A673 (cell line): ENCODE measurements at regions not wholly inside any gene's neighbourhood (a gene's known extent, or its start where the extent isn't known, plus 50 kb on each side); places are given as distances from the start of the nearest gene placed in this dataset.

ENCODE experiments used
- BruUV-seq: library from RNA; stranded (reverse); fragments of 400-500 nt; replicated peaks from 2 replicates; lab custom pipeline; 2021; lab: Mats Ljungman, UMichigan
- CTCF ChIA-PET: fragments of 300-600 bp; sonication (Branson Sonifier 250); formaldehyde crosslinking; loops from one replicate; lab custom pipeline; 2022; ENCODE audit warnings: antibody characterized with exemption; lab: Charles Lee
- POLR2A ChIA-PET: fragments of 300-600 bp; sonication (Branson Sonifier 250); formaldehyde crosslinking; loops from one replicate; lab custom pipeline; 2022; ENCODE audit warnings: antibody characterized with exemption; ENCODE audit not compliant: low non-redundant PET; lab: Charles Lee
- DNase-seq: peaks from one replicate; pipeline ENCODE4 v3.0.0-alpha.2; 2015; ENCODE audit warnings: low spot score
- H3K27ac ChIP-seq: fragments of 200-600 bp; sonication (generic); 2 replicates; pipeline ENCODE4 v1.5.1; 2016; ENCODE audit warnings: mixed run types, low read depth, mild to moderate bottlenecking, mixed read lengths, antibody characterized with exemption, low read length; ENCODE audit not compliant: poor library complexity, severe bottlenecking
- H3K27me3 ChIP-seq: fragments of 200-600 bp; sonication (generic); replicated peaks from 2 replicates; pipeline ENCODE4 v1.6.1; 2017; ENCODE audit warnings: mixed run types, low read depth, mild to moderate bottlenecking, mixed read lengths, antibody characterized with exemption, low read length; ENCODE audit not compliant: insufficient read depth, poor library complexity
- H3K36me3 ChIP-seq: fragments of 200-600 bp; sonication (generic); 2 replicates; pipeline ENCODE4 v1.6.1; 2016; ENCODE audit warnings: mixed run types, mild to moderate bottlenecking, mixed read lengths, antibody characterized with exemption, low read length; ENCODE audit not compliant: insufficient read depth, poor library complexity, severe bottlenecking
- H3K4me1 ChIP-seq: fragments of 200-600 bp; sonication (generic); 2 replicates; pipeline ENCODE4 v1.6.1; 2017; ENCODE audit warnings: mixed run types, mild to moderate bottlenecking, mixed read lengths, antibody characterized with exemption, low read length; ENCODE audit not compliant: insufficient read depth, poor library complexity, severe bottlenecking
- H3K4me3 ChIP-seq: fragments of 200-600 bp; sonication (generic); 2 replicates; pipeline ENCODE4 v1.5.1; 2016; ENCODE audit warnings: low read depth, mixed run types, mild to moderate bottlenecking, mixed read lengths, low read length; ENCODE audit not compliant: poor library complexity, severe bottlenecking
- H3K9me3 ChIP-seq: fragments of 200-600 bp; sonication (generic); 2 replicates; pipeline ENCODE4 v1.6.1; 2016; ENCODE audit warnings: mixed run types, low read depth, mild to moderate bottlenecking, mixed read lengths, antibody characterized with exemption, low read length; ENCODE audit not compliant: poor library complexity, severe bottlenecking
- CTCF ChIP-seq: fragments of 300-800, 200-600 bp; sonication (generic); conservative IDR thresholded peaks from 2 replicates; pipeline ENCODE4 v1.5.1; 2017; ENCODE audit warnings: low read depth, mild to moderate bottlenecking, antibody characterized with exemption, low read length, moderate library complexity, mixed read lengths
- EZH2 ChIP-seq: fragments of 200-600 bp; sonication (generic); IDR thresholded peaks from 2 replicates; pipeline ENCODE4 v1.6.1; 2017; ENCODE audit warnings: borderline replicate concordance, low read depth, mild to moderate bottlenecking, mixed read lengths, antibody characterized with exemption, low read length; ENCODE audit not compliant: poor library complexity, severe bottlenecking
- intact Hi-C: fragments of 100-400 bp; cut with micrococcal nuclease; formaldehyde crosslinking; loops from one replicate; pipeline ENCODE4 v1.10.0; 2022; ENCODE audit not compliant: unreplicated experiment

GRCh38 chr6:134381959-134382358 is 64.0 kb upstream of the SGK1 start:
- H3K4me1 ChIP-seq = no peaks in the 10 kb centered on the region
- no peak overlapping the region for H3K4me3 ChIP-seq
- ChIA-PET CTCF (no interaction called here), POLR2A (no interaction called here)
- H3K27me3 ChIP-seq = no peaks in the 10 kb centered on the region
- no TSS peak for BruUV-seq
- intact Hi-C loops = no loop called here
- TF ChIP-seq EZH2 = no peak
- TF ChIP-seq CTCF = no peak
- DNase-seq = peak; percentile 44
- H3K36me3 ChIP-seq = no peaks in the 10 kb centered on the region
- no peaks in the 10 kb centered on the region for H3K9me3 ChIP-seq
- H3K27ac ChIP-seq = no peak overlapping the region

GRCh38 chr6:134379599-134379998 is 61.7 kb upstream of the SGK1 start:
- no TSS peak for BruUV-seq
- intact Hi-C loops = no loop called here
- H3K9me3 ChIP-seq = no peaks in the 10 kb centered on the region

DNA sequence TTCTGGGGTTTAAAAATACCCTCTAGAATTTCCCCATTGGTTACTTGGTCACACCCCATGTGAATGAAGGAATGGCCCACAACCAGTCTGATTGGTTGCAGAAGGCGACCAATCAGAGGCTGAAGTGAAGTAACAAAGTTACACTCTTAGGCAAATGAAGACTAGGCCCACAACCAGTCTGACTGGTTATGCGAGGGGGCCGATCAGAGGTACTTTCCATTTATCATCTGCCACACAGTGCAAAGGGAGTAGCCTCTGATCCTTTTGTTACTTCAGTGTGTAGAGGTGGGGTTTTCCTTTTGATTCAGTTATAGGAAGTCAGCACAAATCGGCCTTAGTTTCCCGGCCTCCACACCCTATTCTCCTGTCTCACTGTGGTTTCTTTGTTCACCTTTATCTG is 61.2 kb upstream of the SGK1 start:
- Histone ChIP-seq H3K27ac (no peak overlapping the region), H3K4me3 (no peak overlapping the region), H3K9me3 (no peaks in the 10 kb centered on the region), H3K27me3 (no peaks in the 10 kb centered on the region), H3K4me1 (no peaks in the 10 kb centered on the region), H3K36me3 (no peaks in the 10 kb centered on the region)
- ChIA-PET CTCF (no interaction called here), POLR2A (no interaction called here)
- TF ChIP-seq CTCF = no peak
- no peak for TF ChIP-seq EZH2
- intact Hi-C loops = no loop called here
- no peak for DNase-seq
- no TSS peak for BruUV-seq

More at GRCh38 chr6:134379599-134379998, 61.7 kb upstream of the SGK1 start:
- Histone ChIP-seq H3K27ac (no peak overlapping the region), H3K27me3 (no peaks in the 10 kb centered on the region), H3K36me3 (no peaks in the 10 kb centered on the region), H3K4me3 (no peak overlapping the region), H3K4me1 (no peaks in the 10 kb centered on the region)
- no peak for DNase-seq
- TF ChIP-seq CTCF = no peak
- TF ChIP-seq EZH2 = no peak
- POLR2A ChIA-PET = no interaction called here
- CTCF ChIA-PET = no interaction called here
